VCaP (cell line): ENCODE measurements at regions not wholly inside any gene's neighbourhood (a gene's known extent, or its start where the extent isn't known, plus 50 kb on each side); places are given as distances from the start of the nearest gene placed in this dataset.

Experiments used
- H3K27ac ChIP-seq: fragments of 450-650 bp; 2 replicates; pipeline ENCODE4 v1.5.1; 2017
- CTCF ChIP-seq: fragments of 450-650 bp; conservative IDR thresholded peaks from 2 replicates; pipeline ENCODE4 v1.5.1; 2017; ENCODE audit warnings: mild to moderate bottlenecking, moderate library complexity

GRCh38 chr1:220385158-220385557, 112.9 kb upstream of the RAB3GAP2 start:
- no peak for TF ChIP-seq CTCF
- H3K27ac ChIP-seq: no peak overlapping the region

- no peak for TF ChIP-seq CTCF
- no peak overlapping the region for H3K27ac ChIP-seq
These were observed 110.7 kb upstream of the RAB3GAP2 start for GRCh38 chr1:220382994-220383393.

GRCh38 chr1:220380885-220381284, 108.6 kb upstream of the RAB3GAP2 start:
- no peak overlapping the region for H3K27ac ChIP-seq
- no peak for TF ChIP-seq CTCF

GRCh38 chr1:220378571-220379302, 106.5 kb upstream of the RAB3GAP2 start:
- no peak overlapping the region for H3K27ac ChIP-seq
- no peak for TF ChIP-seq CTCF

- no peak for TF ChIP-seq CTCF
- no peak overlapping the region for H3K27ac ChIP-seq
These were observed 103.5 kb upstream of the RAB3GAP2 start for GRCh38 chr1:220375715-220376114.

- no peak overlapping the region for H3K27ac ChIP-seq
- no peak for TF ChIP-seq CTCF
These were observed 102.2 kb upstream of the RAB3GAP2 start for GRCh38 chr1:220374449-220374848.

GRCh38 chr1:220372451-220372850, 100.2 kb upstream of the RAB3GAP2 start:
- no peak overlapping the region for H3K27ac ChIP-seq
- TF ChIP-seq CTCF: no peak
